K562 (cell line): ENCODE measurements at regions not wholly inside any gene's neighbourhood (a gene's known extent, or its start where the extent isn't known, plus 50 kb on each side); places are given as distances from the start of the nearest gene placed in this dataset.

ENCODE experiments used
- ARID1B ChIP-seq: fragments of 450-650 bp; IDR thresholded peaks from 2 replicates; pipeline ENCODE4 v1.6.1; 2016; ENCODE audit warnings: antibody characterized with exemption, mild to moderate bottlenecking, inconsistent platforms
- BRD9 ChIP-seq: fragments of 450-650 bp; IDR thresholded peaks from 2 replicates; pipeline ENCODE4 v1.6.1; 2018; ENCODE audit warnings: low read depth; ENCODE audit not compliant: partially characterized antibody
- CBFA2T3 ChIP-seq: fragments of 450-650 bp; IDR thresholded peaks from 2 replicates; pipeline ENCODE4 v1.6.1; 2017
- CREM ChIP-seq: IDR thresholded peaks from 2 replicates; pipeline ENCODE4 v1.6.1; 2014; ENCODE audit warnings: antibody characterized with exemption, low read depth
- DMBX1 ChIP-seq: fragments of 250-450 bp; sonication (Bioruptor Pico); IDR thresholded peaks from 2 replicates; pipeline ENCODE4 v1.8.0; 2022; ENCODE audit warnings: inconsistent platforms, mild to moderate bottlenecking, moderate library complexity, borderline replicate concordance
- EP300 ChIP-seq: IDR thresholded peaks from 2 replicates; pipeline ENCODE4 v1.6.1; 2012; ENCODE audit warnings: low read length, improper control_type of control experiment
- ETV1 ChIP-seq: fragments of 450-650 bp; conservative IDR thresholded peaks from 2 replicates; pipeline ENCODE4 v1.6.1; 2016; ENCODE audit warnings: missing genetic modification characterization, control low read depth, low read depth, missing compliant biosample characterization
- FOXM1 ChIP-seq, 2 experiments: fragments of 450-650 bp in 1 of 2; sonication (generic) in 1 of 2; formaldehyde crosslinking in 1 of 2; IDR thresholded peaks; 2 replicates each; pipeline versions ENCODE4 v1.6.1 to v1.9.0; 2017 to 2022; ENCODE audit warnings: low read depth in 2 of 2, mild to moderate bottlenecking in 2 of 2, missing genetic modification reagents in 1 of 2, moderate library complexity in 1 of 2
- HDAC2 ChIP-seq: fragments of 450-650 bp; IDR thresholded peaks from 2 replicates; pipeline ENCODE4 v1.6.1; 2016; ENCODE audit warnings: mild to moderate bottlenecking
- HDAC3 ChIP-seq: fragments of 450-650 bp; IDR thresholded peaks from 2 replicates; pipeline ENCODE4 v1.6.1; 2018; ENCODE audit warnings: borderline replicate concordance, mild to moderate bottlenecking, moderate library complexity; ENCODE audit not compliant: partially characterized antibody
- KHSRP ChIP-seq: fragments of 450-650 bp; IDR thresholded peaks from 2 replicates; pipeline ENCODE4 v1.6.1; 2017
- MCM3 ChIP-seq: fragments of 450-650 bp; IDR thresholded peaks from 2 replicates; pipeline ENCODE4 v1.6.1; 2016
- NCOR1 ChIP-seq: fragments of 450-650 bp; IDR thresholded peaks from 2 replicates; pipeline ENCODE4 v1.6.1; 2016; ENCODE audit warnings: mild to moderate bottlenecking, moderate library complexity
- PHB2 ChIP-seq: fragments of 450-650 bp; IDR thresholded peaks from 2 replicates; pipeline ENCODE4 v1.6.1; 2017; ENCODE audit warnings: low read depth
- PHF8 ChIP-seq: fragments of 200-600 bp; sonication (generic); IDR thresholded peaks from 2 replicates; pipeline ENCODE4 v1.6.1; 2012; ENCODE audit warnings: mixed run types, mild to moderate bottlenecking, inconsistent platforms, low read length, moderate library complexity, borderline replicate concordance
- PML ChIP-seq: IDR thresholded peaks from 2 replicates; pipeline ENCODE4 v1.6.1; 2012; ENCODE audit warnings: low read length, inconsistent platforms
- RBM39 ChIP-seq: fragments of 200-400 bp; formaldehyde crosslinking; optimal IDR thresholded peaks from 2 replicates; pipeline ENCODE3; 2018; ENCODE audit warnings: low read depth, low read length
- RCOR1 ChIP-seq, 2 experiments: IDR thresholded peaks; 2 replicates each; pipeline ENCODE4 v1.6.1; 2012; ENCODE audit warnings: low read depth in 2 of 2, low read length in 2 of 2, borderline replicate concordance in 1 of 2, improper control_type of control experiment in 1 of 2
- SIX5 ChIP-seq, 2 experiments: IDR thresholded peaks; 2 replicates each; pipeline ENCODE4 v1.6.1; 2011; ENCODE audit warnings: low read length in 2 of 2, borderline replicate concordance in 1 of 2, low read depth in 1 of 2, mild to moderate bottlenecking in 1 of 2, moderate library complexity in 1 of 2; ENCODE audit not compliant: insufficient read depth in 1 of 2
- SMAD4 ChIP-seq: fragments of 250-450 bp; sonication (Bioruptor Pico); conservative IDR thresholded peaks from 2 replicates; pipeline ENCODE4 v1.8.0; 2021; ENCODE audit warnings: inconsistent platforms, mild to moderate bottlenecking, moderate library complexity
- SMARCA4 ChIP-seq: fragments of 450-650 bp; IDR thresholded peaks from 2 replicates; pipeline ENCODE4 v1.6.1; 2016
- SOX6 ChIP-seq: fragments of 450-650 bp; IDR thresholded peaks from 2 replicates; pipeline ENCODE4 v1.6.1; 2014; ENCODE audit warnings: mild to moderate bottlenecking
- TCF3 ChIP-seq: sonication (generic); formaldehyde crosslinking; IDR thresholded peaks from 2 replicates; pipeline ENCODE4 v1.4.0; 2020; ENCODE audit warnings: mild to moderate bottlenecking, missing genetic modification reagents
- TCFL5 ChIP-seq: fragments of 250-450 bp; sonication (Bioruptor Pico); conservative IDR thresholded peaks from 2 replicates; pipeline ENCODE4 v1.6.1; 2021; ENCODE audit warnings: mild to moderate bottlenecking, moderate library complexity, matching md5 sums
- TEAD4 ChIP-seq, 2 experiments: sonication (generic) in 1 of 2; formaldehyde crosslinking in 1 of 2; IDR thresholded peaks; 2 replicates each; pipeline versions ENCODE4 v1.6.1 to v1.8.0; 2012 to 2022; ENCODE audit warnings: borderline replicate concordance in 1 of 2, inconsistent platforms in 1 of 2, low read length in 1 of 2, mild to moderate bottlenecking in 1 of 2, missing genetic modification reagents in 1 of 2
- TRIM24 ChIP-seq, 2 experiments: fragments of 450-650 bp; IDR thresholded peaks; 2 replicates each; pipeline ENCODE4 v1.6.1; 2016
- YY1 ChIP-seq, 3 experiments: IDR thresholded peaks; 2 replicates each; pipeline ENCODE4 v1.6.1; 2011; ENCODE audit warnings: low read length in 2 of 3, mild to moderate bottlenecking in 2 of 3, moderate library complexity in 2 of 3, borderline replicate concordance in 1 of 3, control low read depth in 1 of 3, low read depth in 1 of 3; ENCODE audit not compliant: insufficient read depth in 3 of 3, insufficient replicate concordance in 2 of 3, control insufficient read depth in 1 of 3, insufficient read length in 1 of 3; ENCODE audit errors: extremely low read depth in 1 of 3
- ZBTB2 ChIP-seq: fragments of 450-650 bp; IDR thresholded peaks from 2 replicates; pipeline ENCODE4 v1.6.1; 2016; ENCODE audit warnings: antibody characterized with exemption
- ZNF140 ChIP-seq: fragments of 250-450 bp; sonication (Bioruptor Pico); IDR thresholded peaks from 2 replicates; pipeline ENCODE4 v1.8.0; 2021; ENCODE audit warnings: moderate library complexity, mild to moderate bottlenecking, inconsistent platforms
- ZNF197 ChIP-seq: fragments of 200-800 bp; sonication (Bioruptor generic); IDR thresholded peaks from 2 replicates; pipeline ENCODE4 v1.6.1; 2016; ENCODE audit warnings: low read depth, missing genetic modification characterization, missing compliant biosample characterization
- ZNF24 ChIP-seq: fragments of 450-650 bp; IDR thresholded peaks from 2 replicates; pipeline ENCODE4 v1.6.1; 2016
- ZNF282 ChIP-seq: sonication (generic); formaldehyde crosslinking; IDR thresholded peaks from 2 replicates; pipeline ENCODE4 v1.8.1; 2023; ENCODE audit warnings: missing genetic modification reagents
- ZNF347 ChIP-seq: fragments of 450-650 bp; formaldehyde crosslinking; IDR thresholded peaks from 2 replicates; pipeline ENCODE4 v1.4.0; 2020; ENCODE audit warnings: low read depth, mild to moderate bottlenecking, moderate library complexity
- ZNF778 ChIP-seq: fragments of 450-650 bp; formaldehyde crosslinking; IDR thresholded peaks from 2 replicates; pipeline ENCODE4 v1.4.0; 2020; ENCODE audit warnings: mild to moderate bottlenecking, moderate library complexity

GRCh38 chr3:177430653-177431052 lies 233.4 kb upstream of the TBL1XR1 start (continued):
- TF ChIP-seq SMARCA4, result peak; percentile 78
- TF ChIP-seq TEAD4 (IDR thresholded peaks at IDR 0.05; ENCODE audit: low read length), result peak; percentile 97
- TF ChIP-seq TEAD4 (CRISPR knock-in tag; IDR thresholded peaks at IDR 0.05; ENCODE audit: borderline replicate concordance), result no peak
- no peak for TF ChIP-seq MCM3
- peak; percentile 87 for TF ChIP-seq TCF3 (CRISPR knock-in tag)
- TF ChIP-seq ZNF778 (CRISPR knock-in tag), result no peak
- peak; percentile 93 for TF ChIP-seq ARID1B
- no peak for TF ChIP-seq PHF8
- peak; percentile 82 for TF ChIP-seq EP300
- TF ChIP-seq HDAC2, result peak; percentile 82
- TF ChIP-seq SMAD4 (CRISPR knock-in tag), result peak; percentile 59
- peak; percentile 93 for TF ChIP-seq NCOR1
- peak; percentile 91 to 93 for TF ChIP-seq RCOR1 (IDR thresholded peaks at IDR 0.05; ENCODE audit: borderline replicate concordance in 1 of 2, low read depth in 2 of 2, low read length in 2 of 2)
- peak; percentile 65 for TF ChIP-seq HDAC3
- TF ChIP-seq PHB2, result peak; percentile 87
- TF ChIP-seq ZNF197, result no peak
- TF ChIP-seq YY1 (IDR thresholded peaks at IDR 0.05; ENCODE audit: borderline replicate concordance in 1 of 3, control insufficient read depth in 1 of 3, extremely low read depth in 1 of 3, insufficient read depth in 3 of 3, insufficient read length in 1 of 3, insufficient replicate concordance in 2 of 3, low read depth in 1 of 3, low read length in 2 of 3), result no peak
- peak; percentile 33; the same call in 1 of the 2 replicates for TF ChIP-seq DMBX1 (CRISPR knock-in tag)
- TF ChIP-seq CBFA2T3, result peak; percentile 98
- peak; percentile 86 to 91 for TF ChIP-seq TRIM24 (IDR thresholded peaks at IDR 0.05)
- no peak for TF ChIP-seq ZNF282 (CRISPR knock-in tag)
- no peak for TF ChIP-seq ZBTB2
- no peak for TF ChIP-seq TCFL5 (CRISPR knock-in tag)
- no peak for TF ChIP-seq CREM
- TF ChIP-seq RBM39, result no peak
- TF ChIP-seq SOX6, result peak; percentile 74
- no peak for TF ChIP-seq SIX5 (IDR thresholded peaks at IDR 0.05; ENCODE audit: borderline replicate concordance in 1 of 2, insufficient read depth in 1 of 2, low read depth in 1 of 2, low read length in 2 of 2)
- TF ChIP-seq ETV1 (tag), result no peak
- no peak for TF ChIP-seq ZNF140 (CRISPR knock-in tag)
- TF ChIP-seq KHSRP, result peak; percentile 35; the same call in 1 of the 2 replicates
- TF ChIP-seq FOXM1 (IDR thresholded peaks at IDR 0.05; ENCODE audit: low read depth), result peak; percentile 80
- no peak for TF ChIP-seq FOXM1 (CRISPR knock-in tag; IDR thresholded peaks at IDR 0.05; ENCODE audit: low read depth)
- no peak for TF ChIP-seq BRD9
- TF ChIP-seq ZNF24, result no peak
- no peak for TF ChIP-seq ZNF347 (CRISPR knock-in tag)
- peak; percentile 91 for TF ChIP-seq PML
